ENCODE measurements at regions not wholly inside any gene's neighbourhood (a gene's known extent, or its start where the extent isn't known, plus 50 kb on each side); places are given as distances from the start of the nearest gene placed in this dataset.

DNA sequence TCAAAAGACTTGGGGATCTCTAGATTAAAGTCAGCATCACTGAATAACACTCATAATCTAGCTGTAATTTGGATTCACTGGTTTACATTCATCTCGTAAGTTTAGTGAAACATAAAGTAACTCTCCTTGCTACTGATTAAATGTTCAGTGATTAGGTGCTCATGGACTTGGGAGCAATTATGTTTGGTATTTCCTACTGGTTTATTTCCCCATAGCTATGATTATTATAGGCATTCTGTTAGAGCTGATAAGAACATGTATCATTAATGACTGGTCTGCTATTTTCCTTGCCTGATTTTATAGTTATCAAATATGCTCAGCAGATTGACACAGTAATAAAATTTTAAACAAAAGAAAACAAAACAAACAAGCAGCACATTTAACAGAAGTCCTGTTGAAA, 334.7 kb upstream of the SLC8A1 start:
- TF ChIP-seq CTCF (IDR thresholded peaks at IDR 0.05), result no peak
- Histone ChIP-seq H3K9me3 (no peaks in the 10 kb centered on the region), H3K36me3 (ENCODE audit: low read depth) (no peaks in the 10 kb centered on the region), H3K4me1 (ENCODE audit: low read depth) (no peaks in the 10 kb centered on the region), H3K4me3 (no peak overlapping the region)
- ATAC-seq, result no peak
- no peak for DNase-seq
- intact Hi-C loops (cut with DNase I, micrococcal nuclease), result no loop called here

GRCh38 chr2:40797120-40797519, 345.2 kb upstream of the SLC8A1 start:
- no peak overlapping the region for H3K4me3 ChIP-seq
- DNase-seq, result no peak
- no peaks in the 10 kb centered on the region for H3K36me3 ChIP-seq (ENCODE audit: low read depth)
- no peaks in the 10 kb centered on the region for H3K4me1 ChIP-seq (ENCODE audit: low read depth)
- intact Hi-C loops (cut with DNase I, micrococcal nuclease), result no loop called here
- H3K9me3 ChIP-seq, result peaks cover 1% of the 10 kb centered on the region
- no peak for ATAC-seq
- TF ChIP-seq CTCF (IDR thresholded peaks at IDR 0.05), result no peak

DNA sequence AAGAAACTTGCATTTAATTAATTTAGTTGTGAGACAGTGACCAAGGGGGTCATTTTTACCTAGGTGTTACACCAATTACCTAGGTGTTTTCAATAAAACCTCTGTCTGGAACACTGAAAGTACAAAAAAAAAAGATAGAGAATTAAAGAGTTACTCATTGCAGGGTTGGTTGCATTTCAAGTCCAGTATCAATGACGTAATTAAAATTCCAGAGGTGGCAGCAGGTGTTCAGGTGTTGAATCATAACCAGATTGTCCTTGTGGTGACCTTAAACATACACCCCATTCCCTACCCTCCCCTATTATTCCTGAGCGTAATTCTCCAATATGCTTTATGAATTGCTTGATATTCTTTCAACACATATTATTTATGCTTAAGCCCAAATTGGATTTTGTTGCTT, 352.0 kb upstream of the SLC8A1 start:
- peaks cover 1% of the 10 kb centered on the region for H3K9me3 ChIP-seq
- H3K36me3 ChIP-seq (ENCODE audit: low read depth), result no peaks in the 10 kb centered on the region
- intact Hi-C loops (cut with DNase I, micrococcal nuclease), result no loop called here
- H3K4me3 ChIP-seq, result no peak overlapping the region
- DNase-seq, result no peak
- ATAC-seq, result no peak
- TF ChIP-seq CTCF (IDR thresholded peaks at IDR 0.05), result no peak
- no peaks in the 10 kb centered on the region for H3K4me1 ChIP-seq (ENCODE audit: low read depth)

GRCh38 chr2:40809156-40809555, 357.3 kb upstream of the SLC8A1 start:
- intact Hi-C loops (cut with DNase I, micrococcal nuclease), result no loop called here
- TF ChIP-seq CTCF (IDR thresholded peaks at IDR 0.05), result no peak
- H3K36me3 ChIP-seq (ENCODE audit: low read depth), result no peaks in the 10 kb centered on the region
- DNase-seq (no peak), ATAC-seq (no peak)
- H3K4me1 ChIP-seq (ENCODE audit: low read depth), result no peaks in the 10 kb centered on the region
- no peaks in the 10 kb centered on the region for H3K9me3 ChIP-seq
- no peak overlapping the region for H3K4me3 ChIP-seq

DNA sequence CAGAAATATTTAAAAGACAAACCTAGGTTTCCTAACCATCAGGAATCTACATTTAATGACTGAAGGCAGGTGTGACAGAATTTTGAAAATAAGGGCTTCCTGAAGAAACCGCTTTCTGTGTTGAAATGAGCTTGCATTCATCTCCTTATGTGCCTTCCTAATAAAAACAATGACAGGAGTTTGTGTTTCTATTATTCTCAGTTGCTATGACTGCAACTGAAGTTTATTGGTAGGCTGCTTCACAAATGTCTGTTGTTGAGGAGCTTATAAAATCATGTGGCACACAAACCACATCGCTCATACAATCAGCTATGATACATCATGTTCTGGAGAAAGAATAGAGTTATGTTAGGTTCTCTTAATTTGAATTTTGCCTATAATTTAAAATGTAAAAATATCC, 362.7 kb upstream of the SLC8A1 start:
- ATAC-seq, result no peak
- TF ChIP-seq CTCF (IDR thresholded peaks at IDR 0.05), result no peak
- no peaks in the 10 kb centered on the region for H3K4me1 ChIP-seq (ENCODE audit: low read depth)
- H3K36me3 ChIP-seq (ENCODE audit: low read depth), result no peaks in the 10 kb centered on the region
- intact Hi-C loops (cut with DNase I, micrococcal nuclease), result no loop called here
- no peak for DNase-seq
- no peaks in the 10 kb centered on the region for H3K9me3 ChIP-seq
- H3K4me3 ChIP-seq, result no peak overlapping the region

GRCh38 chr2:40820319-40820718, 368.4 kb upstream of the SLC8A1 start:
- no peaks in the 10 kb centered on the region for H3K36me3 ChIP-seq (ENCODE audit: low read depth)
- DNase-seq (no peak), ATAC-seq (no peak)
- no peak for TF ChIP-seq CTCF (IDR thresholded peaks at IDR 0.05)
- intact Hi-C loops (cut with DNase I, micrococcal nuclease), result no loop called here
- no peaks in the 10 kb centered on the region for H3K4me1 ChIP-seq (ENCODE audit: low read depth)
- H3K4me3 ChIP-seq, result no peak overlapping the region
- H3K9me3 ChIP-seq, result no peaks in the 10 kb centered on the region
